ENCODE measurements at regions not wholly inside any gene's neighbourhood (a gene's known extent, or its start where the extent isn't known, plus 50 kb on each side); places are given as distances from the start of the nearest gene placed in this dataset.

GRCh38 chr17:15095935-15096334 lies 169.2 kb downstream of the PMP22 start:
- no peak for TF ChIP-seq CTCF (IDR thresholded peaks at IDR 0.05)
- no peak for TF ChIP-seq ATF3 (CRISPR knock-in tag; conservative IDR thresholded peaks at IDR 0.05)
- no peak for TF ChIP-seq CREB1 (CRISPR knock-in tag; IDR thresholded peaks at IDR 0.05)
- no peak for TF ChIP-seq ZNF138 (CRISPR knock-in tag; conservative IDR thresholded peaks at IDR 0.05)
- TF ChIP-seq USF2 (CRISPR knock-in tag; IDR thresholded peaks at IDR 0.05) = no peak
- TF ChIP-seq ETV6 (CRISPR knock-in tag; IDR thresholded peaks at IDR 0.05) = no peak
- no peak for TF ChIP-seq NR2C2 (CRISPR knock-in tag; IDR thresholded peaks at IDR 0.05)

Measured in WTC11 (cell line).